ENCODE measurements at regions not wholly inside any gene's neighbourhood (a gene's known extent, or its start where the extent isn't known, plus 50 kb on each side); places are given as distances from the start of the nearest gene placed in this dataset.

GRCh38 chr3:16113704-16114103, 60.8 kb upstream of the GALNT15 start:
- no peak for TF ChIP-seq BHLHE40 (IDR thresholded peaks at IDR 0.05; ENCODE audit: low read depth, low read length)
- TF ChIP-seq PBX3 (IDR thresholded peaks at IDR 0.05) = no peak
- TF ChIP-seq POLR2A (IDR thresholded peaks at IDR 0.05; ENCODE audit: low read length) = no peak
- TF ChIP-seq CBX8 (IDR thresholded peaks at IDR 0.05) = no peak
- no peak for TF ChIP-seq CTCF (IDR thresholded peaks at IDR 0.05)
- TF ChIP-seq MAZ (IDR thresholded peaks at IDR 0.05; ENCODE audit: borderline replicate concordance, low read depth, low read length) = no peak
- no peak for TF ChIP-seq POLR2AphosphoS2 (conservative IDR thresholded peaks at IDR 0.05; ENCODE audit: low read length)
- TF ChIP-seq REST (IDR thresholded peaks at IDR 0.05) = no peak
- no peak for TF ChIP-seq MAX (IDR thresholded peaks at IDR 0.05)
- no peak for TF ChIP-seq TP53 (CRISPR knock-in tag; IDR thresholded peaks at IDR 0.05)
- TF ChIP-seq FOSL2 (IDR thresholded peaks at IDR 0.05) = no peak
- TF ChIP-seq FOSL2 (CRISPR knock-in tag; IDR thresholded peaks at IDR 0.05) = no peak
- TF ChIP-seq BCL3 (IDR thresholded peaks at IDR 0.05) = no peak
- TF ChIP-seq ELK1 (IDR thresholded peaks at IDR 0.05; ENCODE audit: low read depth, low read length) = no peak
